NB4 (cell line): ENCODE measurements at regions not wholly inside any gene's neighbourhood (a gene's known extent, or its start where the extent isn't known, plus 50 kb on each side); places are given as distances from the start of the nearest gene placed in this dataset.
A peak's percentile ranks its signal among the peaks of the same experiment; 100 is the strongest.

Experiments used
- DNase-seq: peaks from one replicate; pipeline ENCODE4 v3.0.0; 2010; ENCODE audit warnings: low read depth
- H3K4me3 ChIP-seq: one replicate; pipeline ENCODE4 v1.5.1; 2011; ENCODE audit warnings: mild to moderate bottlenecking, low read depth, low read length, moderate library complexity
- CTCF ChIP-seq: IDR thresholded peaks from one replicate; pipeline ENCODE4 v1.5.1; 2012; ENCODE audit warnings: low read depth, low read length
- MAX ChIP-seq: IDR thresholded peaks from 2 replicates; pipeline ENCODE4 v1.6.1; 2011; ENCODE audit warnings: low read depth, low read length
- MYC ChIP-seq: IDR thresholded peaks from 2 replicates; pipeline ENCODE4 v1.6.1; 2011; ENCODE audit warnings: low read depth, low read length
- POLR2A ChIP-seq: IDR thresholded peaks from 2 replicates; pipeline ENCODE4 v1.6.1; 2011; ENCODE audit warnings: mild to moderate bottlenecking; ENCODE audit not compliant: insufficient read length; ENCODE audit errors: extremely low read depth

GRCh38 chr2:215728504-215729065, 284.8 kb downstream of the MREG start:
- H3K4me3 ChIP-seq = no peak overlapping the region
- TF ChIP-seq MYC (no peak), MAX (no peak), POLR2A (no peak), CTCF (no peak)
- peak; percentile 74 for DNase-seq

- DNase-seq = no peak
- no peak overlapping the region for H3K4me3 ChIP-seq
- TF ChIP-seq MAX = no peak
- TF ChIP-seq MYC = no peak
- TF ChIP-seq POLR2A = no peak
- no peak for TF ChIP-seq CTCF
Measured at GRCh38 chr2:215727507-215728503, 285.5 kb downstream of the MREG start.

DNA sequence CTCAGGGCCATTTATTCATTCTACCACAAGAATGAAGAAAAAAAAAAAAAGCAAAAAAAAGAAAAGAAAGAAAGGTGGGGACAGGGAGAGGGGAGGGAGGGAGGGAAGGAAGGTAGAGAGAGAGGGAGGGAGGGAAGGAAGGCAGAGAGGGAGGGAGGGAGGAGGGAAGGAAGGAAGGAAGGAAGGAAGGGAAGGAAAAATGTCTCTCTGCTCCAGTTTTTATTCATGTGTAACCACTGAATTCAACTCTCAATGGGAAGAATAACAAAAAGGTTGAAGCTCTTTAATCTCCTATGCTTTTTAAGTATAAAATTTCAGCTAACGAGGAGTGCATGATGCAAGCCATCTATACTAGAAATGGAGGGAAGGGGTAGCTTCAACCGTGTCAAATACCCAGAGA, 287.3 kb downstream of the MREG start:
- no peak overlapping the region for H3K4me3 ChIP-seq
- DNase-seq = no peak
- TF ChIP-seq MYC = no peak
- TF ChIP-seq POLR2A = no peak
- TF ChIP-seq CTCF = no peak
- no peak for TF ChIP-seq MAX

DNA sequence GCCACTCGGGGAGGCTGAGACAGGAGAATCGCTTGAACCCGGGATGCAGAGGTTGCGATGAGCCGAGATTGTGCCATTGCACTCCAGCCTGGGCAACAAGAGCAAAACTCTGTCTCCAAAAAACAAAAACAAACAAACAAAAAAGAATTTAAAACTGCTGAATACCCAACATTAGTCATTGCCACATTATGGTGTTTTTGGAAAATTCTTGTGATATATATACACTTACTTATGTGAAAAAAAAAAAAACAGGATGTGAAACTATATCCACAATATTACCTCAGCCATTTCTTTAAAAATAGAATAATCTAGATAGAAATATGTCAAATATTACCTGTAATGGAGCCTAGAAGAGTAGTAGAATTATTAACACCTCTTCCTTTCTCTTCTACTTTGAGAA, 288.3 kb upstream of the FN1 start:
- no peak overlapping the region for H3K4me3 ChIP-seq
- TF ChIP-seq POLR2A (no peak), CTCF (no peak), MAX (no peak), MYC (no peak)
- no peak for DNase-seq

- TF ChIP-seq MAX = no peak
- TF ChIP-seq MYC = no peak
- TF ChIP-seq POLR2A = no peak
- TF ChIP-seq CTCF = no peak
- DNase-seq = no peak
- H3K4me3 ChIP-seq = no peak overlapping the region
Measured at GRCh38 chr2:215723631-215724011, 287.8 kb upstream of the FN1 start.
